ENCODE measurements at regions not wholly inside any gene's neighbourhood (a gene's known extent, or its start where the extent isn't known, plus 50 kb on each side); places are given as distances from the start of the nearest gene placed in this dataset.
"Not testable (repeated sequence)": the region's sequence is repeated elsewhere in the genome, so short reads cannot be mapped to it uniquely, and the experiment has no call there.

DNA sequence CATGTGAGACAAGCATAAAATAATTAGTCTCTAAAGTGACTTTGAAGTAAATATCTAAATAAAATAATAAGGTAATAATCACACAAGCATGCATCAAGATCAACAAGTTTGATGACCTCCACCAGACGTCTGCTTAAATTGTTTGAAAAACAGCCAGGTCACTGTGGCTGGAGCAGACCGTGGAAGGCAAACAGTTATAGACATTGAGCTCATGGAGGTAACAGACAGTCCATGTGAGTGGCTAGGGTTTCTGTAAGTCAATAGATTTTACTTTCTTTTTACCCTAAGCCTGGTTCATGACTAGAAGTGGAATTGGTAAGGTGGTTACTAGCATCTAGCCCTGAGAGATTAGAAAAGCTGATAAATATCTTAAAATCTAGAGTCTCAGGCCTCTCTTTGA is 50.4 kb upstream of the CDY2A start:
- not testable (repeated sequence) for DNase-seq (ENCODE audit: low read depth in 2 of 2); H3K4me3 ChIP-seq (replicated peaks in 1 of 2; ENCODE audit: low read depth in 2 of 2, low read length in 2 of 2)

DNA sequence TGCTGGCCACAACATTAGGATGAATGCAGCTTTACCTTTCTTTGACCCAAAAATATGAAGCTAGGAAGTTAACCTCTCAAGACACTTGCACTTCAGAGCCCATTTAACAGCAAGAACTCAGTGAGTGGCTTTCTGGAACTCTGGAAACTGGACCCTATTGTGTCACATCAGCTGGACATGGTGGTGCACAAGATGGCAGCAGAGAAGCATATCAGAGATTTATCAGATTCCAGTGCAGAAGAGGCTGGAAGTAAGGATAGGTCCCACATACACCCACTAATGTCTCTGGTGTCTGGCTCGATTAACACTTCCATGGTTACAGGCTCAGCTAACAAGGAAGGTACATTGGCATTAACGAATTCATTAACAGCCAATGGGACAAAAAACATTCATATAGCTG is 72.2 kb upstream of the CDY2B start:
- H3K4me3 ChIP-seq (replicated peaks in 1 of 2; ENCODE audit: low read depth in 2 of 2, low read length in 2 of 2), result no peak overlapping the region
- TF ChIP-seq, protein P1, sequence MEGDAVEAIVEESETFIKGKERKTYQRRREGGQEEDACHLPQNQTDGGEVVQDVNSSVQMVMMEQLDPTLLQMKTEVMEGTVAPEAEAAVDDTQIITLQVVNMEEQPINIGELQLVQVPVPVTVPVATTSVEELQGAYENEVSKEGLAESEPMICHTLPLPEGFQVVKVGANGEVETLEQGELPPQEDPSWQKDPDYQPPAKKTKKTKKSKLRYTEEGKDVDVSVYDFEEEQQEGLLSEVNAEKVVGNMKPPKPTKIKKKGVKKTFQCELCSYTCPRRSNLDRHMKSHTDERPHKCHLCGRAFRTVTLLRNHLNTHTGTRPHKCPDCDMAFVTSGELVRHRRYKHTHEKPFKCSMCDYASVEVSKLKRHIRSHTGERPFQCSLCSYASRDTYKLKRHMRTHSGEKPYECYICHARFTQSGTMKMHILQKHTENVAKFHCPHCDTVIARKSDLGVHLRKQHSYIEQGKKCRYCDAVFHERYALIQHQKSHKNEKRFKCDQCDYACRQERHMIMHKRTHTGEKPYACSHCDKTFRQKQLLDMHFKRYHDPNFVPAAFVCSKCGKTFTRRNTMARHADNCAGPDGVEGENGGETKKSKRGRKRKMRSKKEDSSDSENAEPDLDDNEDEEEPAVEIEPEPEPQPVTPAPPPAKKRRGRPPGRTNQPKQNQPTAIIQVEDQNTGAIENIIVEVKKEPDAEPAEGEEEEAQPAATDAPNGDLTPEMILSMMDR (IDR thresholded peaks at IDR 0.05; ENCODE audit: low read depth, low read length), result no peak
- peak in 1 of 2 donors; percentile 0 for DNase-seq (ENCODE audit: low read depth in 2 of 2)

DNA sequence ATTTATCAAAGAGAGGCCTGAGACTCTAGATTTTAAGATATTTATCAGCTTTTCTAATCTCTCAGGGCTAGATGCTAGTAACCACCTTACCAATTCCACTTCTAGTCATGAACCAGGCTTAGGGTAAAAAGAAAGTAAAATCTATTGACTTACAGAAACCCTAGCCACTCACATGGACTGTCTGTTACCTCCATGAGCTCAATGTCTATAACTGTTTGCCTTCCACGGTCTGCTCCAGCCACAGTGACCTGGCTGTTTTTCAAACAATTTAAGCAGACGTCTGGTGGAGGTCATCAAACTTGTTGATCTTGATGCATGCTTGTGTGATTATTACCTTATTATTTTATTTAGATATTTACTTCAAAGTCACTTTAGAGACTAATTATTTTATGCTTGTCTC is 50.4 kb upstream of the CDY2B start:
- H3K4me3 ChIP-seq (replicated peaks in 1 of 2; ENCODE audit: low read depth in 2 of 2, low read length in 2 of 2); DNase-seq (ENCODE audit: low read depth in 2 of 2): not testable (repeated sequence)

All from cardiac fibroblast (primary cell).